SK-N-SH treated with all-trans-retinoic acid at 6 μM for 48 hours (cell line): ENCODE measurements at regions not wholly inside any gene's neighbourhood (a gene's known extent, or its start where the extent isn't known, plus 50 kb on each side); places are given as distances from the start of the nearest gene placed in this dataset.

Source experiments
- ATAC-seq: fragments of 200-7000 bp; cut with Tn5 transposase; 3 replicates; pipeline ENCODE4 v1.9.1; 2020; ENCODE audit warnings: mild to moderate bottlenecking, moderate library complexity
- ARNTL ChIP-seq: fragments of 450-650 bp; formaldehyde crosslinking; IDR thresholded peaks from 2 replicates; pipeline ENCODE4 v1.5.0; 2020; ENCODE audit warnings: low read depth, mild to moderate bottlenecking, moderate library complexity, borderline replicate concordance
- BACH2 ChIP-seq: fragments of 250-450 bp; sonication (Bioruptor Pico); IDR thresholded peaks from 2 replicates; pipeline ENCODE4 v1.9.0; 2021; ENCODE audit warnings: mild to moderate bottlenecking, borderline replicate concordance
- CREB5 ChIP-seq: fragments of 250-450 bp; sonication (Bioruptor Pico); IDR thresholded peaks from 2 replicates; pipeline ENCODE4 v1.5.1; 2020; ENCODE audit warnings: low read depth, mild to moderate bottlenecking, moderate library complexity
- CSDC2 ChIP-seq: fragments of 250-450 bp; sonication (Bioruptor Pico); IDR thresholded peaks from 2 replicates; pipeline ENCODE4 v1.5.0; 2020; ENCODE audit warnings: mild to moderate bottlenecking, moderate library complexity
- CSRNP3 ChIP-seq: fragments of 250-450 bp; sonication (Bioruptor Pico); IDR thresholded peaks from 2 replicates; pipeline ENCODE4 v1.5.1; 2021; ENCODE audit warnings: mild to moderate bottlenecking, moderate library complexity
- ESRRG ChIP-seq: fragments of 250-450 bp; sonication (Bioruptor Pico); IDR thresholded peaks from 2 replicates; pipeline ENCODE4 v1.6.1; 2021; ENCODE audit warnings: mild to moderate bottlenecking
- GLIS3 ChIP-seq: fragments of 250-450 bp; sonication (Bioruptor Pico); IDR thresholded peaks from 2 replicates; pipeline ENCODE4 v1.5.0; 2020; ENCODE audit warnings: mild to moderate bottlenecking, moderate library complexity
- ISL1 ChIP-seq: fragments of 250-450 bp; sonication (Bioruptor Pico); IDR thresholded peaks from 2 replicates; pipeline ENCODE4 v2.1.2; 2022; ENCODE audit warnings: mild to moderate bottlenecking, moderate library complexity
- OSR1 ChIP-seq: fragments of 250-450 bp; sonication (Bioruptor Pico); IDR thresholded peaks from 2 replicates; pipeline ENCODE4 v1.8.0; 2022; ENCODE audit warnings: moderate library complexity, mild to moderate bottlenecking, inconsistent platforms
- POU6F1 ChIP-seq: fragments of 250-450 bp; sonication (Bioruptor Pico); IDR thresholded peaks from 2 replicates; pipeline ENCODE4 v1.8.0; 2021; ENCODE audit warnings: low read depth, mild to moderate bottlenecking, moderate library complexity, borderline replicate concordance
- PPARA ChIP-seq: fragments of 250-450 bp; sonication (Bioruptor Pico); IDR thresholded peaks from 2 replicates; pipeline ENCODE4 v1.5.0; 2020; ENCODE audit warnings: mild to moderate bottlenecking, borderline replicate concordance
- RARB ChIP-seq: fragments of 250-450 bp; sonication (Bioruptor Pico); IDR thresholded peaks from 2 replicates; pipeline ENCODE4 v1.8.0; 2021; ENCODE audit warnings: mild to moderate bottlenecking, moderate library complexity
- SNAI2 ChIP-seq: fragments of 250-450 bp; sonication (Bioruptor Pico); IDR thresholded peaks from 2 replicates; pipeline ENCODE4 v1.5.0; 2020; ENCODE audit warnings: mild to moderate bottlenecking, moderate library complexity
- TCF4 ChIP-seq: fragments of 250-450 bp; sonication (Bioruptor Pico); IDR thresholded peaks from 2 replicates; pipeline ENCODE4 v1.8.0; 2021; ENCODE audit warnings: mild to moderate bottlenecking, moderate library complexity, borderline replicate concordance
- TOX ChIP-seq: fragments of 250-450 bp; sonication (Bioruptor Pico); IDR thresholded peaks from 2 replicates; pipeline ENCODE4 v1.8.0; 2021; ENCODE audit warnings: mild to moderate bottlenecking, moderate library complexity, borderline replicate concordance
- ZC3H10 ChIP-seq: fragments of 250-450 bp; sonication (Bioruptor Pico); IDR thresholded peaks from 2 replicates; pipeline ENCODE4 v1.5.1; 2021; ENCODE audit warnings: mild to moderate bottlenecking, moderate library complexity
- ZFP3 ChIP-seq: fragments of 250-450 bp; sonication (Bioruptor Pico); IDR thresholded peaks from 2 replicates; pipeline ENCODE4 v1.5.0; 2020; ENCODE audit warnings: mild to moderate bottlenecking, moderate library complexity
- ZFP30 ChIP-seq: fragments of 450-650 bp; formaldehyde crosslinking; IDR thresholded peaks from 2 replicates; pipeline ENCODE4 v1.5.0; 2022; ENCODE audit warnings: mild to moderate bottlenecking, moderate library complexity
- ZNF565 ChIP-seq: fragments of 450-650 bp; formaldehyde crosslinking; conservative IDR thresholded peaks from 2 replicates; pipeline ENCODE4 v1.5.0; 2020; ENCODE audit warnings: low read depth, mild to moderate bottlenecking, moderate library complexity
- ZNF70 ChIP-seq: fragments of 450-650 bp; formaldehyde crosslinking; IDR thresholded peaks from 2 replicates; pipeline ENCODE4 v1.5.0; 2020; ENCODE audit warnings: mild to moderate bottlenecking, moderate library complexity
- ZNF8 ChIP-seq: fragments of 450-650 bp; formaldehyde crosslinking; IDR thresholded peaks from 2 replicates; pipeline ENCODE4 v1.5.0; 2020; ENCODE audit warnings: mild to moderate bottlenecking, moderate library complexity
- TF ChIP-seq, protein P1 (sequence below): fragments of 250-450 bp; sonication (Bioruptor Pico); IDR thresholded peaks from 2 replicates; pipeline ENCODE4 v1.5.0; 2020; ENCODE audit warnings: mild to moderate bottlenecking, moderate library complexity

- no peak for ATAC-seq
- TF ChIP-seq TCF4 (CRISPR knock-in tag): no peak
- TF ChIP-seq GLIS3 (CRISPR knock-in tag): no peak
- no peak for TF ChIP-seq ZNF565 (CRISPR knock-in tag)
- TF ChIP-seq ZC3H10 (CRISPR knock-in tag): no peak
- no peak for TF ChIP-seq TOX (CRISPR knock-in tag)
- TF ChIP-seq ARNTL (CRISPR knock-in tag): no peak
- TF ChIP-seq SNAI2 (CRISPR knock-in tag): no peak
- no peak for TF ChIP-seq CSDC2
- TF ChIP-seq ZNF8: no peak
- no peak for TF ChIP-seq OSR1 (CRISPR knock-in tag)
- no peak for TF ChIP-seq ISL1 (CRISPR knock-in tag)
- TF ChIP-seq, protein P1, sequence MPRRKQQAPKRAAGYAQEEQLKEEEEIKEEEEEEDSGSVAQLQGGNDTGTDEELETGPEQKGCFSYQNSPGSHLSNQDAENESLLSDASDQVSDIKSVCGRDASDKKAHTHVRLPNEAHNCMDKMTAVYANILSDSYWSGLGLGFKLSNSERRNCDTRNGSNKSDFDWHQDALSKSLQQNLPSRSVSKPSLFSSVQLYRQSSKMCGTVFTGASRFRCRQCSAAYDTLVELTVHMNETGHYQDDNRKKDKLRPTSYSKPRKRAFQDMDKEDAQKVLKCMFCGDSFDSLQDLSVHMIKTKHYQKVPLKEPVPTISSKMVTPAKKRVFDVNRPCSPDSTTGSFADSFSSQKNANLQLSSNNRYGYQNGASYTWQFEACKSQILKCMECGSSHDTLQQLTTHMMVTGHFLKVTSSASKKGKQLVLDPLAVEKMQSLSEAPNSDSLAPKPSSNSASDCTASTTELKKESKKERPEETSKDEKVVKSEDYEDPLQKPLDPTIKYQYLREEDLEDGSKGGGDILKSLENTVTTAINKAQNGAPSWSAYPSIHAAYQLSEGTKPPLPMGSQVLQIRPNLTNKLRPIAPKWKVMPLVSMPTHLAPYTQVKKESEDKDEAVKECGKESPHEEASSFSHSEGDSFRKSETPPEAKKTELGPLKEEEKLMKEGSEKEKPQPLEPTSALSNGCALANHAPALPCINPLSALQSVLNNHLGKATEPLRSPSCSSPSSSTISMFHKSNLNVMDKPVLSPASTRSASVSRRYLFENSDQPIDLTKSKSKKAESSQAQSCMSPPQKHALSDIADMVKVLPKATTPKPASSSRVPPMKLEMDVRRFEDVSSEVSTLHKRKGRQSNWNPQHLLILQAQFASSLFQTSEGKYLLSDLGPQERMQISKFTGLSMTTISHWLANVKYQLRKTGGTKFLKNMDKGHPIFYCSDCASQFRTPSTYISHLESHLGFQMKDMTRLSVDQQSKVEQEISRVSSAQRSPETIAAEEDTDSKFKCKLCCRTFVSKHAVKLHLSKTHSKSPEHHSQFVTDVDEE: no peak
- no peak for TF ChIP-seq ESRRG (CRISPR knock-in tag)
- TF ChIP-seq CSRNP3 (CRISPR knock-in tag): no peak
- no peak for TF ChIP-seq BACH2 (CRISPR knock-in tag)
- TF ChIP-seq CREB5: no peak
- no peak for TF ChIP-seq POU6F1
- no peak for TF ChIP-seq ZFP30 (CRISPR knock-in tag)
- no peak for TF ChIP-seq ZNF70 (CRISPR knock-in tag)
Measured at GRCh38 chr4:77372375-77372774, 215.4 kb downstream of the CCNG2 start.

- TF ChIP-seq ZNF8 (no peak), PPARA (CRISPR knock-in tag) (no peak), ZNF565 (CRISPR knock-in tag) (no peak), ZC3H10 (CRISPR knock-in tag) (no peak), ESRRG (CRISPR knock-in tag) (no peak), ZFP30 (CRISPR knock-in tag) (no peak), ZFP3 (no peak), ARNTL (CRISPR knock-in tag) (no peak), CREB5 (no peak), GLIS3 (CRISPR knock-in tag) (no peak)
- no peak for ATAC-seq
Measured at GRCh38 chr4:77375866-77376607, 219.0 kb downstream of the CCNG2 start.

GRCh38 chr4:77376788-77377460, 219.9 kb downstream of the CCNG2 start:
- no peak for ATAC-seq
- no peak for TF ChIP-seq ZNF565 (CRISPR knock-in tag)
- TF ChIP-seq, protein P1: no peak
- TF ChIP-seq RARB (CRISPR knock-in tag): no peak
- TF ChIP-seq ZNF70 (CRISPR knock-in tag): no peak
- TF ChIP-seq OSR1 (CRISPR knock-in tag): no peak
- no peak for TF ChIP-seq POU6F1
- no peak for TF ChIP-seq SNAI2 (CRISPR knock-in tag)
- no peak for TF ChIP-seq ZC3H10 (CRISPR knock-in tag)
- no peak for TF ChIP-seq ZFP3
